GM20431 (cell line): ENCODE measurements at regions not wholly inside any gene's neighbourhood (a gene's known extent, or its start where the extent isn't known, plus 50 kb on each side); places are given as distances from the start of the nearest gene placed in this dataset.
"Not testable (repeated sequence)": the region's sequence is repeated elsewhere in the genome, so short reads cannot be mapped to it uniquely, and the experiment has no call there.

Source experiments
- in situ Hi-C: fragments of 300-500 bp; cut with MseI, MboI; formaldehyde crosslinking; loops from one replicate; pipeline ENCODE4 v1.15.0; 2020; ENCODE audit warnings: low sequenced_read_pairs; ENCODE audit not compliant: unreplicated experiment

DNA sequence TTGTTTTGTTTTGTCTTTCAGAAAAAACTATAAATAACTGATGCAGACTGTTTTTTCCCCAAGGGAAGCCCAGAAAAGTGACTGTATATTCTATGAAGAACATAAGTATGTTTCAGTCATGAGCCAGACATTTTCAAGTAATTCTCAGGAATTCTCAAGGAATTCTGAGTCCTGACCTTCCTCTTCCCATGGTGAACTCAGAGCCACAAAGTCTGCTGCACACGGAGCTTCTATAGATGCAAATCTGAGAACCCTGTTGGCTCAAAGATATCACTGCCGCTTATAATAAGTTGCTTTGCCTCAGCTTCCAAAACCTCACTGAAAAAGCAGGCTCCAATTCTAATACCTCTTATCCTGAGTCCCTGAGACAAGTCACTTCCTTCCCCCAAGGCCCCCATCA is 418.5 kb upstream of the RUNX1 start:
- in situ Hi-C loops, result no loop called here

DNA sequence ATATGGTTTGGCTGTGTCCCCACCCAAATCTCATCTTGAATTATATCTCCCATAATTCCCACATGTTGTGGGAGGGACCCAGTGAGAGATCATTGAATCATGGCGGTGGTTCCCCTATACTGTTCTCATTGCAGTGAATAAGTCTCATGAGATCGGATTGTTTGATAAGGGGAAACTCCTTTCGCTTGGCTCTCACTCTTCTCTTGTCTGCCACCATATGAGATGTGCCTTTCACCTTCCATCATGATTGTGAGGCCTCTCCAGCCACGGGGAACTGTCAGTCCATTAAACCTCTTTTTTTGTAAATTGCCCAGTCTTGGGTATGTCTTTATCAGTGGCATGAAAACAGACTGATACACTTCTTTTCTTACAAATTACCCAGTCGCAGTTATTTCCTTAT is 417.6 kb upstream of the RUNX1 start:
- in situ Hi-C loops, result not testable (repeated sequence)

DNA sequence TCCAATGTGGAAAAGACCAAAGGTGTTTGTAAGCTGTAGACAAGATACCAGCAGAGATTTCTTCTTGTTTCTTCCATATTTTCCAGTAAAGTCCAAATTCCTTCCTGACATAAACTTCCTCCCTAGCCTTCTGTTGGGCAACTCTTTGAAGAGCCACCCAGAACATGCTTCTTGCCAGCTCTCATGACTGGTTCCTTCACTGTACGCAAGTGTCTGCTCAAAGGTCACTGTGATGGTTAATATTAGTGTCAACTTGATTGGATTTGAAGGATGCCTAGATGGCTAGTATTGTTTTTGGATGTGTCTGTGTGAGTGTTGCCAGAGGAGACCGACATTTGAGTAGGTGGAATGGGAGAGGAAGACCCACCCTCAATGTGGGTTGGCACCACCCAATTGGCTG is 416.6 kb upstream of the RUNX1 start:
- in situ Hi-C loops, result no loop called here

DNA sequence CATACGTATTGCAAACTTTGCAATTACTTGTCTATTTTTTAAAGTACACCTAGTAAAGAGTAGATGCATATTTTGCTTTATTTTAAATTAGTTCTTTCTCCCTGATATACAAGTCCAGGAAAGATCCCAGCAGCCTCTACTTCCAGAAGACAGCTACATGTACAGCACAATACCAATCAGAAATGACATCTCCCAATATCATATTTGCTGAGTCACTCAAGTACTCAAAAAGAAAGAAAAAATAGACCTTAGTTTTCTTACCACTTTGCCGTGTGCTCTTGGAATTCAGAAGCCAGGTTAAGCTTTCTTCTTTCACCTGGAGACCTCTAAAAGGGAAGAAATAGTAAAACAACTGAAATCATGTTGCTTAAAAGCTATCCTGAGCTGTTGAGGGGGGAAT is 412.6 kb upstream of the RUNX1 start:
- in situ Hi-C loops, result no loop called here

DNA sequence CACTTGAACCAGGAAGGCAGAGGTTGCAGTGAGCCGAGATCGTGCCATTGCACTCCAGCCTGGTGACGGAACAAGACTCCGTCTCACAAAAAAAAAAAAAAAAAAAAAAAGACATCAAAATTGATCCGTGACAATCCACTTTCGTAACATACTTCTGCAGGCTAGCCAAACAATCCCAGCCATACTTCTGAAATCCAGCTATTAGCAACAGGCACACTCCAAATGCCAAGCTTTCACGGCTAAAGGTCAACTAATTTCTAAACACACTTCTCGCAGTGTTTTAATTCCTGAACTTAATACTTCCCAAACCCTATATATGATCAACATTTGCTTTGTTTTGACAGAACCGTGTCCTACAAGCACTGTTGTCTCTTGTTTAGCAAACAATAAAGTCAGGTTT is 411.3 kb upstream of the RUNX1 start:
- in situ Hi-C loops, result no loop called here

GRCh38 chr21:35458405-35458804 is 409.3 kb upstream of the RUNX1 start:
- in situ Hi-C loops, result no loop called here

- in situ Hi-C loops, result no loop called here
Observed at GRCh38 chr21:35457097-35457804, 408.1 kb upstream of the RUNX1 start.

DNA sequence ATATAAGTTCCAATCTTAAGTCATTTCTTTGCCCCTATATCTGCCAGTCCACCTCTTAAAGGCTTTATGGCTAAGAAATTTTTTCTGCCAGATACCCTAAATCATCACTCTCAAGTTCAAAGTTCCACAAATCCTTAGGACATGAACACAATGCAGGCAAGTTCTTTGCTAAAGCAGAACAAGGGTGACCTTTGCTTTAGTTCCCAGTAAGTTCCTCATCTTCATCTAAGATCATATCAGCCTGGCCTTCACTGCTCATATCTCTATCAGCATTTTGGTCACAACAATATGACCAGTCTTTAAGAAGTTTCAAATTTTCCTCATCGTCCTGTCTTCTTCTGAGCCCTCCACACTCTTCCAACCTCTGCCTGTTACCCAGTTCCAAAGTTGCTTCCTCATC is 402.2 kb upstream of the RUNX1 start:
- in situ Hi-C loops, result no loop called here

GRCh38 chr21:35450830-35451229 is 401.7 kb upstream of the RUNX1 start:
- in situ Hi-C loops, result no loop called here

DNA sequence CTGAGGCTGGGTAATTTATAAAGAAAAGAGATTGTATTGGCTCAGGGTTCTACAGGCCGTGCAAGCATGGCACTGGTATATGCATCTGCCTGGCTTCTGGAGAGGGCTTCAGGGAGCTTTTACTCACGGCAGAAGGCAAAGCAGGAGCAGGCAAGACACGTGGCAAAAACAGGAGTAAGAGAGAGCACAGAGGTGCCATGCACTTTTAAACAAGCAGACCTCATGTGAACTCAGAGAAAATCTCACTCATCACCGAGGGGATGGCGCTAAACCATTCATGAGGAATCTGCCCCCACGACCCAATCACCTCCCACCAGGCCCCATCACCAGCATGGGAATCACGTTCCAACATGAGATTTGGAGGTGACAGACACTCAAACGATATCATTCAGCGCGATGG is 400.7 kb upstream of the RUNX1 start:
- in situ Hi-C loops, result no loop called here

DNA sequence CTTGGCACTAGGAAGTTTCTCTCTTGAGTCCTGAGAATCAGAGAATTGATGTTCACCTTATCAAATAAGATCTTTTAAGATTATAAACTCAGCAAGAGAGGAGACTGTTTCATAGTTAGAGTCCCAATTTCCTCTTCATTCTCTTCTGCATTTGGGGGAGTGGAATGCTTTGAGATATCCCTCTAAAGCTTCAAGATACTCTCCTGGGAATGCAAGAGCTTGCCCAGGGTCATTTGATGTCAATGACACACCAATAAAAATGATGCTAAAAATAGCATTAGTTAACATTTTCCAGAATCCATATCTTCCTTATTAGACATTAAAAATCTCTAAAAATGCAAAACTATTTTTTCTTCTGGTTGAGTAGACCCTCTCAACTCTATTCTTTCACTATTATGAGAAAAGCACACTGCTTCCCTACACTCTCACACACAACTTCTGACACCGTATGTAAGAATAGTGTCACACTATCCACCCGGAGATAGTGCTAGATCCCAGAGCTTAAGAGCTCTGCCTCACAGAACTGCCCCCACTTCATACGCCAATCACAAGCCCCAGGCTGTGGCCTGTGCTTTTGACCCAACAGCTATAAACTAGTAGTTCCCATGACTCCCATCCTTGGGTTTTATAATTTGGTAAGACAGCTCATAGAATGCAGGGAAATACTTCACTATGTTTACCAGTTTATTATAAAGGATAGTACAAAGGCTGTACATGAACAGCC is 399.9 kb upstream of the RUNX1 start:
- in situ Hi-C loops, result no loop called here

DNA sequence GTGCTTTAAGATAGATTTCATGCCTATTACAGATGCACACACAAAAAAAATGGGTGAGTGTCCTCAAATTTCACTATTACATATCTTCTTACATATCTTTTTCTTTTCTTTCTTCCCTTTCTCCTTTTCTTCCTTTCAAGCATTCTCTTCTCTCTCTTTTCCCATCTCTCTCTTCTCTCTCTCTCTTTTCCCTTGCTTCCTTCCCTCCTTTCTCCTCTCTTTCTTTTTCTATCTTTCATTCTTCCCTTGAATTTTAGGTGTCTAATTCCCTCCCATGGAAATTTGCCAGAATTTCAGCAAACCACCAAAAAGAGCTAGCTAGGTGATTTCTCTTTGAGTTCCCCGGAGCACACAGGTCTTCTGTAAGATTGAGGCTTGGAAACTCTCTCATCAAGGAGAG is 395.3 kb upstream of the RUNX1 start:
- in situ Hi-C loops, result no loop called here

- in situ Hi-C loops, result no loop called here
Observed at GRCh38 chr21:35441868-35442582, 392.9 kb upstream of the RUNX1 start.

GRCh38 chr21:35438643-35439404 is 389.7 kb upstream of the RUNX1 start:
- in situ Hi-C loops, result no loop called here

- in situ Hi-C loops, result no loop called here
Observed at GRCh38 chr21:35437941-35438340, 388.8 kb upstream of the RUNX1 start.

- in situ Hi-C loops, result no loop called here
Observed at GRCh38 chr21:35436899-35437298, 387.8 kb upstream of the RUNX1 start.

DNA sequence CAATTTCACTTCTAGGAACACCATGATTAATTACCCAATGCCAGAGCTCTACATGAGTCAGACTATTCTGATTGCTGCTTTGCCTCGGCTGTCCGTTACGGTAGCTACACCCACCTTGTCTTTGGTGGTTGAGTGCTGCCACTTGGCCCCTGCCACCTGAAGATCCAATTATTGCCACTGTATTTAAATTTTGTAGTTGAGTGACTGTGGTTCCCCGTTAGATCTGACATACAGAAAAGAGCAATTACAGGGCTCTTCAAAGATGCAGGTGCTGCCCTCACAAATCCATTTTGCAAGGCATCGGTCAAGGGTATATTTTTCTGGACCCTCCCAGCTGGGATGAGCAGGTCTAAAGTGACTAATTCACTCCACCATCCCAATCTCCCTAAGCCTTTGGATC is 383.5 kb upstream of the RUNX1 start:
- in situ Hi-C loops, result not testable (repeated sequence)

DNA sequence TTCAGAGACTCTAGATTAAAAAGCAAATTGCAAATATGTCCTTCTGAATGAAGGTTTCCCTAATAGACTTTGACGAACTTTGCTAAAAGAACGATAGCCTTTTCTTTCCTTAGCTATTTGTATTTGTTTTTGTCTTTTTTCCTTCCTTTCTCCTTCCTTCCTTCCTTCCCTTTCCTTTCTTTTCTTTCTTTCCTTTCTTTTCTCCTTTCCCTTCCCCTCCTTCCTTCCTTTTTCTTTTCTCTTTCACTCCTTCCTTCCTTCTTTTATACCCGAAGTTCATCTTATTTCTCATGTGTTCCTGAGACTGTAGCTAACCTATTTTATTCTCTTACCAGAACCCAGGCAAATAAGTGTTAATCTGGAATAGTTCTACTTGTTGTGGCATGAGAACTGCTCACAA is 381.2 kb upstream of the RUNX1 start:
- in situ Hi-C loops, result no loop called here

GRCh38 chr21:35428937-35429336 is 379.8 kb upstream of the RUNX1 start:
- in situ Hi-C loops, result no loop called here

- in situ Hi-C loops, result no loop called here
Observed at GRCh38 chr21:35428489-35428888, 379.4 kb upstream of the RUNX1 start.

GRCh38 chr21:35428001-35428320 is 378.9 kb upstream of the RUNX1 start:
- in situ Hi-C loops, result no loop called here
